GM21723 (cell line): ENCODE measurements at regions not wholly inside any gene's neighbourhood (a gene's known extent, or its start where the extent isn't known, plus 50 kb on each side); places are given as distances from the start of the nearest gene placed in this dataset.

Experiments used
- ATAC-seq: cut with Tn5 transposase; IDR thresholded peaks from one replicate; pipeline ENCODE4 v1.9.1; 2021; ENCODE audit warnings: mild to moderate bottlenecking, moderate library complexity; ENCODE audit not compliant: unreplicated experiment

- no peak for ATAC-seq
These were observed 133.1 kb downstream of the IQUB start for GRCh38 chr7:123401295-123401694.

- no peak for ATAC-seq
These were observed 134.2 kb downstream of the IQUB start for GRCh38 chr7:123400196-123400595.

- ATAC-seq = no peak
These were observed 135.5 kb downstream of the IQUB start for GRCh38 chr7:123398921-123399320.

- no peak for ATAC-seq
These were observed 136.6 kb downstream of the IQUB start for GRCh38 chr7:123397746-123398338.

GRCh38 chr7:123393623-123394022 is 140.8 kb downstream of the IQUB start:
- ATAC-seq = no peak

GRCh38 chr7:123372368-123372767 is 162.0 kb downstream of the IQUB start:
- ATAC-seq = no peak

GRCh38 chr7:123367484-123368122 is 166.8 kb downstream of the IQUB start:
- peak; percentile 95 for ATAC-seq

- no peak for ATAC-seq
These were observed 167.3 kb upstream of the SLC13A1 start for GRCh38 chr7:123367031-123367430.

GRCh38 chr7:123366626-123367025 is 166.9 kb upstream of the SLC13A1 start:
- no peak for ATAC-seq

- ATAC-seq = no peak
These were observed 160.9 kb upstream of the SLC13A1 start for GRCh38 chr7:123360631-123361030.

- no peak for ATAC-seq
These were observed 155.9 kb upstream of the SLC13A1 start for GRCh38 chr7:123355576-123356190.

- no peak for ATAC-seq
These were observed 153.2 kb upstream of the SLC13A1 start for GRCh38 chr7:123352973-123353372.

GRCh38 chr7:123351516-123352505 is 152.0 kb upstream of the SLC13A1 start:
- no peak for ATAC-seq

GRCh38 chr7:123351027-123351426 is 151.3 kb upstream of the SLC13A1 start:
- ATAC-seq = no peak

- ATAC-seq = no peak
These were observed 148.9 kb upstream of the SLC13A1 start for GRCh38 chr7:123348690-123349089.

- ATAC-seq = no peak
These were observed 147.0 kb upstream of the SLC13A1 start for GRCh38 chr7:123346766-123347165.

- no peak for ATAC-seq
These were observed 143.8 kb upstream of the SLC13A1 start for GRCh38 chr7:123343611-123344010.

GRCh38 chr7:123341102-123341501 is 141.3 kb upstream of the SLC13A1 start:
- ATAC-seq = no peak

GRCh38 chr7:123338688-123339087 is 138.9 kb upstream of the SLC13A1 start:
- no peak for ATAC-seq

- ATAC-seq = no peak
These were observed 130.3 kb upstream of the SLC13A1 start for GRCh38 chr7:123329988-123330643.

GRCh38 chr7:123327661-123328060 is 127.9 kb upstream of the SLC13A1 start:
- ATAC-seq = no peak
